T47D (cell line): ENCODE measurements at regions not wholly inside any gene's neighbourhood (a gene's known extent, or its start where the extent isn't known, plus 50 kb on each side); places are given as distances from the start of the nearest gene placed in this dataset.
"Not testable (repeated sequence)": the region's sequence is repeated elsewhere in the genome, so short reads cannot be mapped to it uniquely, and the experiment has no call there.

Experiments used
- DNase-seq, 2 experiments: peaks; one replicate each; pipeline versions ENCODE4 v3.0.0 to v3.0.0-alpha.2; 2011 to 2012; ENCODE audit warnings: low read depth in 1 of 2, low spot score in 1 of 2
- JUND ChIP-seq: IDR thresholded peaks from 2 replicates; pipeline ENCODE4 v1.6.1; 2012; ENCODE audit warnings: low read depth
- in situ Hi-C: cut with HindIII; loops from 2 replicates; pipeline ENCODE4 v1.10.0; 2016; ENCODE audit warnings: low sequenced_read_pairs, low pct_unique_long_range_greater_than_20kb

GRCh38 chr16:13809765-13810164 lies 110.2 kb upstream of the ERCC4 start:
- no peak for DNase-seq
- in situ Hi-C loops = no loop called here
- TF ChIP-seq JUND = no peak

- in situ Hi-C loops = no loop called here
- DNase-seq = no peak
- no peak for TF ChIP-seq JUND
Measured at GRCh38 chr16:13811834-13812233, 108.1 kb upstream of the ERCC4 start.

DNA sequence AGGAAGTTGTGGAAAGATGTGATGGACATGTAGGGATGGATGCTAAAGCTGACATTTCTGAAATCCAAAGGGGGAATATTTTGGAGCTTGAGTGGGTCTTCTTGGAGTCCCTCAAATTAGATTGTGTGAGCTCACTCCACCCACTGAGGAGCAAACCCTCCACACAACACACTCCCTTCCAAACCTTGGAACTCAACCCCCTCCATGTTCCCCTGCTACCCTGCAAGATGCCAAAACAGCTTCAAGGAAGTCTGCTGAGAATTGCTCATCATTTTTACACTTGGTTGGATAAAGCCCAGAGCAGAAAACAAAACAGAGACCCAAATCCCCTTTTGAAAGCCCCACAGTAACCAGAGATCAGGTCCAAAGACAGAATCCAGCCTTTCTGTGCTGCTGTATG lies 103.3 kb upstream of the ERCC4 start:
- no peak for TF ChIP-seq JUND
- no peak for DNase-seq
- in situ Hi-C loops = no loop called here

DNA sequence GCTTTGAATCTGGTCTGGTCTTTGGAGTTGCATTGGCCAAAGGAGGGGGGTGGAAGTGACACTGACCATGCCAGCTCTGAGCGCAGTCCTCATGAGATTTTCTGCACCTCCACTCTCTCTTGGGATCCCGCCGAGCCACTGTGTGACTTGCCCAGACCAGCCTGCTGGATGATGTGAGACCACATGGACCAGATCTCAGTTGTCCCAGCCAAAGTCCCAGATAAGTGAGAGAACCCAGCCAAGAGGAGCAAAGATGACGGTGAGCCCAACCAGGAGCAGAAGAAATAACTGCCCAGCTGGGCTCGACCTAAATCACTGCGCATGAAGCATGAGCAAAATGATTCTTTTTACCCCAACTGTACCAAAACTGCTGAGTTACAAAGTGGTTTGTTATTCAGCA lies 96.5 kb upstream of the ERCC4 start:
- DNase-seq = no peak
- in situ Hi-C loops = no loop called here
- TF ChIP-seq JUND = no peak

DNA sequence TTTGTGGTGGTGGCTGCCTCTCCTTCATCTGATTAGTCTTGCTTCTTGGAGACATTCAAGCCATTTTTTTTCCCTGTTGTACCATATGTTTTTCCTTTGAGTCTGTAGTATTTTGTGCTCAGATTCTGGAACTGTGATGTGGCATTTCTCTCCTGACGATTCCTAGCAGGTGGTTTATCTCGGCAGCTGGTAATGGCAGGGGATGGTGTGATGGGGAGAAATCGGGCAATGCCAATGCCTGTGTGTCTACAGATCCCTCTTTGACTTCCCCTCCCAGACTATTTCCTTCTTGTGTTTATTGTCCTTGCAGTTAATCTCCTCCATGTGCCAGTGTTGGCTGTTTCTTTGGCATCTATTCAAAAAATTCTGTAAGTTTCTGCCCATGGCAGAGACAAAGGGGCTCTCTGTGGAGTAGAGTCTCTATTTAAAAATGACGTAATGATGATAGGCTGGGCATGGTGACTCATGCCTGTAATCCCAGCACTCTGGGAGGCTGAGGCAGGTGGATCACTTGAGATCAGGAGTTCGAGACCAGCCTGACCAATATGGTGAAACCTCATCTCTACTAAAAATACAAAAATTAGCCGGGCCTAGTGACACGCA lies 90.2 kb upstream of the ERCC4 start:
- no peak for TF ChIP-seq JUND
- in situ Hi-C loops = no loop called here
- DNase-seq = no peak

GRCh38 chr16:13833515-13833914 lies 86.4 kb upstream of the ERCC4 start:
- DNase-seq = no peak
- in situ Hi-C loops = no loop called here
- no peak for TF ChIP-seq JUND

- in situ Hi-C loops = no loop called here
- DNase-seq = no peak
- no peak for TF ChIP-seq JUND
Measured at GRCh38 chr16:13835387-13835786, 84.6 kb upstream of the ERCC4 start.

- no peak for TF ChIP-seq JUND
- DNase-seq = no peak
- in situ Hi-C loops = no loop called here
Measured at GRCh38 chr16:13835935-13836730, 83.8 kb upstream of the ERCC4 start.

- TF ChIP-seq JUND = no peak
- no peak for DNase-seq
- in situ Hi-C loops = no loop called here
Measured at GRCh38 chr16:13838401-13839190, 81.4 kb upstream of the ERCC4 start.

DNA sequence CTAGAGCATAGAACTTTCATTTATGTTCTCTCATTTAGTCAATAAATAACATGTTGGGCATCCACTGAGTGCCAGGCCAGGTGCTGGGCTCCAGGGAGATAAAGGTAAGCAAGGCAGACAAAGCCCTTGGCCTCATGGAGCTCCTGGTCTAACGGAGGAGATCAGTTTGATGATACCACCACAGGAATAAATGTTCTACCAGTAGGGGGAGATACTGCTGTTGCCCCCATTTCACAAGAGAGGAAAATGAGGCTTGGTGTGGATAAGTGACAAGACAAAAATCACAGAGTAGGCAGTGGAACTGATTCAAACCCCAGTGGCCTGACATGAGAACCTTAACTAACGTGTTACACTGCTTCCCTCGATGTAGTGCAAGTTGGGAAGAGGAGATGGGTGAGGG lies 80.4 kb upstream of the ERCC4 start:
- DNase-seq = no peak
- TF ChIP-seq JUND = no peak
- in situ Hi-C loops = no loop called here

DNA sequence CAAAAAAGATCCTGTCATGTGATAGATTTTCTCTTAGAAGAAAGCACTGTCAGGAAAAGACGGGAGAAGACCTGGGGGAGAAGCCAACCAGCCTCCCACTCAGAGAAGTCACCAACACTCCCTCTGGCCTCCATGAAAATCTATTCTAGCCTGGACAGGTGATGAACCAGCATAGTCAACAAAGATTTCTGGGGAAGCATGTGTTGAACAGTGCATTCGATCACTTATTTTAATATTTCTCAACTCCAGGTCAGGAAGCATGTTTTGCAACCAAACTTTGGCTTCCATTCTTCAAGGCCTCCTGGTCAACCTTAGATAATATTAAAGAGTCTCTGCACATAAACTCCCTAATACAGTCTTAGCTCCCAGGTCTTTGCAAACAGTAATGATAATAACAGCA lies 74.7 kb upstream of the ERCC4 start:
- no peak for TF ChIP-seq JUND
- in situ Hi-C loops = no loop called here
- DNase-seq = no peak

DNA sequence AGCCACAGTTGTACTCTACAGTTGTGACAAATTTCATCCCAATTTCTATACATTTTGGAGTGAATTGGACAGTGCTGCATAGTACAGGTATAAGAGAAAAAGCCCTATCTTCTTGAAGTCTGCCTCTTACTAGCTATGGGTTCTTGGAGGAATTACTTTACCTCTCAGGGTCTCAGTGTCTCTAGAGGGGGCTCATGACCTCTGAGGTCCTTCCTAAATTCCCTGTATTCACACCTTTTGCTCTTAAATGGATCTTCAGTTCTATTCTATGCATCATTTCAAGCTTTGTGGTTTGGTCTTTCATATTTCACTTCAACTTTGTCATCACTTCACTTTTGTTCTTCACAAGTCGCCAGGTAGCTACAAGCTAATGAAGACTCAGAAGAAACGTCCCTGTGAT lies 71.2 kb upstream of the ERCC4 start:
- in situ Hi-C loops = no loop called here
- DNase-seq = no peak
- no peak for TF ChIP-seq JUND

GRCh38 chr16:13850173-13850572 lies 69.8 kb upstream of the ERCC4 start:
- DNase-seq, in situ Hi-C loops: not testable (repeated sequence)
